Caco-2 (cell line): ENCODE measurements at regions not wholly inside any gene's neighbourhood (a gene's known extent, or its start where the extent isn't known, plus 50 kb on each side); places are given as distances from the start of the nearest gene placed in this dataset.

Experiments used
- BruUV-seq: library from RNA; stranded (reverse); fragments of 400-500 nt; replicated peaks from 2 replicates; lab custom pipeline; 2021; lab: Mats Ljungman, UMichigan
- CTCF ChIA-PET: fragments of 300-600 bp; sonication (Branson Sonifier 250); formaldehyde crosslinking; loops from one replicate; lab custom pipeline; 2022; ENCODE audit warnings: antibody characterized with exemption; lab: Charles Lee
- POLR2A ChIA-PET: fragments of 300-600 bp; sonication (Branson Sonifier 250); formaldehyde crosslinking; loops from one replicate; lab custom pipeline; 2022; ENCODE audit warnings: antibody characterized with exemption; lab: Charles Lee
- DNase-seq, 2 experiments: peaks; one replicate each; pipeline versions ENCODE4 v3.0.0 to v3.0.0-alpha.2; 2020 to 2022
- H3K27me3 ChIP-seq: replicated peaks from 2 replicates; pipeline ENCODE4 v1.6.0; 2011; ENCODE audit warnings: low read length; ENCODE audit not compliant: control insufficient read depth, insufficient read depth
- H3K36me3 ChIP-seq: 2 replicates; pipeline ENCODE4 v1.5.1; 2011; ENCODE audit warnings: low read length; ENCODE audit not compliant: control insufficient read depth, insufficient read depth
- H3K4me1 ChIP-seq: fragments of 250-450 bp; sonication (Bioruptor Pico); 2 replicates; pipeline ENCODE4 v1.5.1; 2020; ENCODE audit warnings: mild to moderate bottlenecking
- H3K4me3 ChIP-seq: 2 replicates; pipeline ENCODE4 v1.5.1; 2011; ENCODE audit warnings: low read depth, mild to moderate bottlenecking, control low read depth, low read length
- H3K9me3 ChIP-seq: fragments of 250-450 bp; sonication (Bioruptor Pico); 2 replicates; pipeline ENCODE4 v1.5.1; 2020; ENCODE audit warnings: mild to moderate bottlenecking, moderate library complexity
- H3K27ac Mint-ChIP-seq: one replicate; pipeline ENCODE4 v1.8.0; 2022; ENCODE audit warnings: mixed read lengths; ENCODE audit not compliant: unreplicated experiment
- H3K27me3 Mint-ChIP-seq: one replicate; pipeline ENCODE4 v1.8.0; 2022; ENCODE audit warnings: mixed read lengths; ENCODE audit not compliant: insufficient read depth, unreplicated experiment
- H3K36me3 Mint-ChIP-seq: one replicate; pipeline ENCODE4 v1.8.0; 2022; ENCODE audit warnings: mild to moderate bottlenecking, mixed read lengths; ENCODE audit not compliant: insufficient read depth, unreplicated experiment
- H3K4me1 Mint-ChIP-seq: one replicate; pipeline ENCODE4 v1.8.0; 2022; ENCODE audit warnings: low read depth, mixed read lengths; ENCODE audit not compliant: unreplicated experiment
- H3K4me3 Mint-ChIP-seq: one replicate; pipeline ENCODE4 v1.8.0; 2022; ENCODE audit warnings: mild to moderate bottlenecking, moderate library complexity, mixed read lengths; ENCODE audit not compliant: unreplicated experiment
- H3K9me3 Mint-ChIP-seq: one replicate; pipeline ENCODE4 v1.8.0; 2022; ENCODE audit warnings: mixed read lengths; ENCODE audit not compliant: unreplicated experiment
- CTCF ChIP-seq, 2 experiments: fragments of 200-600 bp in 1 of 2; IDR thresholded peaks; 1 replicate in 1 of 2; 2 replicates in 1 of 2; pipeline versions ENCODE4 v1.5.1 to v1.8.0; 2011 to 2022; ENCODE audit warnings: antibody characterized with exemption in 1 of 2, control low read depth in 1 of 2, inconsistent platforms in 1 of 2, low read depth in 1 of 2, low read length in 1 of 2, mild to moderate bottlenecking in 1 of 2, moderate library complexity in 1 of 2; ENCODE audit not compliant: insufficient read depth in 1 of 2, severe bottlenecking in 1 of 2, unreplicated experiment in 1 of 2
- intact Hi-C: fragments of 100-400 bp; cut with micrococcal nuclease; formaldehyde crosslinking; loops from one replicate; pipeline ENCODE4 v1.10.0; 2022; ENCODE audit not compliant: unreplicated experiment

DNA sequence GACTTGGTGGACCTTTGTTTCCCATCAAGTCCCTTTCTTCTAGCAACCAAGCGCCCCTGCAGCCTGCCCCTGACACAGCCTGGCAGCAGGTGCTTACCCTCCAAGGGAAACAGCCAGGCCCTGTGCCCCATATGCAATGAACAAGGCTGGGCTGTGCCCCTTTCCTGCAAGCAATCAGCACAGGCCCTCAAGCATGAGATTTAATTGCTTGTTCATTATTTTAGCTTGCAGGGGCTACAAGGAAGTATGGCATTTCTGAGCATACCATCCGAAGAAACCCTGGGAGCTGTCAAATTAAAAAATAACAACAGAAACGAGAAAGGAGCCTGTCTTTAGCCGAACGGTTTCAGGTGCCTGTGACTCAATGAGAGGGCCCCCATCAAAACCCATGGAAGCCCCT is 522.9 kb upstream of the ARID1B start:
- H3K9me3 ChIP-seq: no peaks in the 10 kb centered on the region
- H3K36me3 ChIP-seq: no peaks in the 10 kb centered on the region
- Mint-ChIP-seq H3K36me3 (no peaks in the 10 kb centered on the region), H3K27ac (no peak overlapping the region), H3K9me3 (no peaks in the 10 kb centered on the region), H3K4me1 (no peaks in the 10 kb centered on the region), H3K4me3 (no peak overlapping the region), H3K27me3 (peaks cover 2% of the 10 kb centered on the region)
- H3K27me3 ChIP-seq: no peaks in the 10 kb centered on the region
- no peaks in the 10 kb centered on the region for H3K4me1 ChIP-seq
- no peak overlapping the region for H3K4me3 ChIP-seq
- TF ChIP-seq CTCF (IDR thresholded peaks at IDR 0.05; ENCODE audit: insufficient read depth in 1 of 2, low read depth in 1 of 2, low read length in 1 of 2, severe bottlenecking in 1 of 2, unreplicated experiment in 1 of 2): no peak
- ChIA-PET POLR2A (no interaction called here), CTCF (no interaction called here)
- no peak for DNase-seq
- BruUV-seq: no TSS peak
- intact Hi-C loops: no loop called here

DNA sequence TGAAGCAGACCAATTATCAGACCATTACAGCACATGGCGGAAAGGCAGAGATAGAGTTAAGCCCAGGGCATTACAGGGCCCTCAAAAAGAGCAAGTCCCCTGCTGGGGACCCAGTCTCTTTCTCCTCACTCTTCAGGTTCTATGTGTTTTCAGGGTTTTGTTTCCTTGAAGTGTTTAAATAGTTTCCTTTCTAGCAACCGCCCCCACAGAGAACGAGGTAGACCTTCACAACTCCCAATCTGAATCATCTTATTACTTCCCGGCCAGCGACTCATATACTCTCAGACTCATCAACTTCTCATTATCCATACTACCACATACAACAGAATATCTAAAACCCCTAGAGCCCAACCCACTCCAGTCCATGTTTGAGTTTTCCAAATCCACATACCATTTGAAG is 526.6 kb upstream of the ARID1B start:
- Histone ChIP-seq H3K4me3 (no peak overlapping the region), H3K9me3 (no peaks in the 10 kb centered on the region), H3K36me3 (no peaks in the 10 kb centered on the region), H3K4me1 (no peaks in the 10 kb centered on the region), H3K27me3 (no peaks in the 10 kb centered on the region)
- Mint-ChIP-seq H3K27me3 (no peaks in the 10 kb centered on the region), H3K4me1 (no peaks in the 10 kb centered on the region), H3K4me3 (no peak overlapping the region), H3K27ac (no peak overlapping the region), H3K9me3 (no peaks in the 10 kb centered on the region), H3K36me3 (no peaks in the 10 kb centered on the region)
- intact Hi-C loops: no loop called here
- no TSS peak for BruUV-seq
- CTCF ChIA-PET: no interaction called here
- no peak for DNase-seq
- POLR2A ChIA-PET: no interaction called here
- TF ChIP-seq CTCF (IDR thresholded peaks at IDR 0.05; ENCODE audit: insufficient read depth in 1 of 2, low read depth in 1 of 2, low read length in 1 of 2, severe bottlenecking in 1 of 2, unreplicated experiment in 1 of 2): no peak

GRCh38 chr6:156242206-156242605 is 535.0 kb upstream of the ARID1B start:
- Histone ChIP-seq H3K27me3 (no peaks in the 10 kb centered on the region; the same call in 1 of the 2 replicates), H3K4me1 (no peaks in the 10 kb centered on the region), H3K36me3 (no peaks in the 10 kb centered on the region), H3K4me3 (no peak overlapping the region), H3K9me3 (no peaks in the 10 kb centered on the region)
- Mint-ChIP-seq H3K4me1 (no peaks in the 10 kb centered on the region), H3K36me3 (no peaks in the 10 kb centered on the region), H3K4me3 (no peak overlapping the region), H3K27me3 (no peaks in the 10 kb centered on the region), H3K27ac (no peak overlapping the region), H3K9me3 (no peaks in the 10 kb centered on the region)
- DNase-seq: no peak
- TF ChIP-seq CTCF (IDR thresholded peaks at IDR 0.05; ENCODE audit: insufficient read depth in 1 of 2, low read depth in 1 of 2, low read length in 1 of 2, severe bottlenecking in 1 of 2, unreplicated experiment in 1 of 2): no peak
- ChIA-PET POLR2A (no interaction called here), CTCF (no interaction called here)
- BruUV-seq: no TSS peak
- intact Hi-C loops: no loop called here
